Skeletal muscle tissue (tissue), 3 donors: ENCODE measurements at regions not wholly inside any gene's neighbourhood (a gene's known extent, or its start where the extent isn't known, plus 50 kb on each side); places are given as distances from the start of the nearest gene placed in this dataset.

Source experiments
- H3K27ac ChIP-seq: one replicate; pipeline ENCODE4 v1.7.0; 2013; ENCODE audit warnings: mild to moderate bottlenecking, low read depth, low read length, inconsistent platforms
- H3K27me3 ChIP-seq, 3 donors: one replicate each; pipeline ENCODE4 v1.7.0; 2013; ENCODE audit warnings: low read length in 3 of 3; ENCODE audit not compliant: control insufficient read depth in 3 of 3, insufficient read depth in 3 of 3
- H3K36me3 ChIP-seq, 3 donors: one replicate each; pipeline ENCODE4 v1.7.0; 2013; ENCODE audit warnings: low read length in 3 of 3; ENCODE audit not compliant: control insufficient read depth in 3 of 3, insufficient read depth in 3 of 3
- H3K4me1 ChIP-seq, 3 donors: one replicate each; pipeline ENCODE4 v1.7.0; 2013; ENCODE audit warnings: low read length in 3 of 3, mild to moderate bottlenecking in 3 of 3; ENCODE audit not compliant: control insufficient read depth in 3 of 3, insufficient read depth in 3 of 3
- H3K4me3 ChIP-seq, 3 donors: one replicate each; pipeline ENCODE4 v1.7.0; 2013; ENCODE audit warnings: low read length in 3 of 3
- H3K9ac ChIP-seq, 3 donors: one replicate each; pipeline ENCODE4 v1.7.0; 2013; ENCODE audit warnings: low read length in 3 of 3, mild to moderate bottlenecking in 3 of 3, moderate library complexity in 2 of 3, low read depth in 1 of 3
- H3K9me3 ChIP-seq, 3 donors: one replicate each; pipeline ENCODE4 v1.7.0; 2013; ENCODE audit warnings: low read length in 3 of 3; ENCODE audit not compliant: control insufficient read depth in 3 of 3
- donor health status: Osteomylitis.

- H3K36me3 ChIP-seq, result no peaks in the 10 kb centered on the region
- H3K4me1 ChIP-seq, result no peaks in the 10 kb centered on the region
- H3K9me3 ChIP-seq, result peaks cover 0 to 6% (median 0%) of the 10 kb centered on the region in 3 donors
- no peaks in the 10 kb centered on the region for H3K27me3 ChIP-seq
- no peak overlapping the region for H3K9ac ChIP-seq
- H3K4me3 ChIP-seq, result no peak overlapping the region
- no peak overlapping the region for H3K27ac ChIP-seq
These were observed 119.1 kb downstream of the TENT5A start for GRCh38 chr6:81633391-81633790.

GRCh38 chr6:81630719-81631118 is 121.8 kb downstream of the TENT5A start:
- Histone ChIP-seq H3K27me3 (no peaks in the 10 kb centered on the region), H3K4me3 (no peak overlapping the region), H3K9ac (no peak overlapping the region), H3K36me3 (no peaks in the 10 kb centered on the region), H3K4me1 (no peaks in the 10 kb centered on the region), H3K9me3 (peaks cover 0 to 6% (median 0%) of the 10 kb centered on the region in 3 donors), H3K27ac (no peak overlapping the region)

GRCh38 chr6:81625216-81625615 is 127.3 kb downstream of the TENT5A start:
- Histone ChIP-seq H3K4me1 (no peaks in the 10 kb centered on the region), H3K4me3 (no peak overlapping the region), H3K27ac (no peak overlapping the region), H3K9ac (no peak overlapping the region), H3K36me3 (no peaks in the 10 kb centered on the region), H3K27me3 (no peaks in the 10 kb centered on the region), H3K9me3 (peaks cover 0 to under 1% (median 0%) of the 10 kb centered on the region in 3 donors)

- Histone ChIP-seq H3K27me3 (no peaks in the 10 kb centered on the region), H3K9ac (no peak overlapping the region), H3K9me3 (no peaks in the 10 kb centered on the region), H3K4me1 (no peaks in the 10 kb centered on the region), H3K27ac (no peak overlapping the region), H3K36me3 (no peaks in the 10 kb centered on the region), H3K4me3 (no peak overlapping the region)
These were observed 128.0 kb downstream of the TENT5A start for GRCh38 chr6:81624453-81624852.

- Histone ChIP-seq H3K9me3 (no peaks in the 10 kb centered on the region), H3K9ac (no peak overlapping the region), H3K4me3 (no peak overlapping the region), H3K27ac (no peak overlapping the region), H3K36me3 (no peaks in the 10 kb centered on the region), H3K27me3 (no peaks in the 10 kb centered on the region), H3K4me1 (no peaks in the 10 kb centered on the region)
These were observed 129.2 kb downstream of the TENT5A start for GRCh38 chr6:81623106-81623759.

- H3K27ac ChIP-seq, result no peak overlapping the region
- H3K36me3 ChIP-seq, result no peaks in the 10 kb centered on the region
- H3K4me3 ChIP-seq, result no peak overlapping the region
- H3K9ac ChIP-seq, result no peak overlapping the region
- no peaks in the 10 kb centered on the region for H3K27me3 ChIP-seq
- no peaks in the 10 kb centered on the region for H3K9me3 ChIP-seq
- H3K4me1 ChIP-seq, result no peaks in the 10 kb centered on the region
These were observed 130.6 kb downstream of the TENT5A start for GRCh38 chr6:81621816-81622395.

GRCh38 chr6:81614292-81614691 is 138.2 kb downstream of the TENT5A start:
- H3K9me3 ChIP-seq, result no peaks in the 10 kb centered on the region
- no peak overlapping the region for H3K4me3 ChIP-seq
- no peaks in the 10 kb centered on the region for H3K36me3 ChIP-seq
- H3K27me3 ChIP-seq, result no peaks in the 10 kb centered on the region
- H3K9ac ChIP-seq, result no peak overlapping the region
- H3K27ac ChIP-seq, result peak overlapping the region; percentile 2
- no peaks in the 10 kb centered on the region for H3K4me1 ChIP-seq

- no peaks in the 10 kb centered on the region for H3K4me1 ChIP-seq
- H3K9ac ChIP-seq, result no peak overlapping the region
- no peak overlapping the region for H3K27ac ChIP-seq
- no peaks in the 10 kb centered on the region for H3K9me3 ChIP-seq
- no peaks in the 10 kb centered on the region for H3K36me3 ChIP-seq
- no peaks in the 10 kb centered on the region for H3K27me3 ChIP-seq
- no peak overlapping the region for H3K4me3 ChIP-seq
These were observed 138.9 kb downstream of the TENT5A start for GRCh38 chr6:81613606-81614005.

- no peaks in the 10 kb centered on the region for H3K9me3 ChIP-seq
- no peak overlapping the region for H3K27ac ChIP-seq
- H3K4me1 ChIP-seq, result no peaks in the 10 kb centered on the region
- no peak overlapping the region for H3K9ac ChIP-seq
- no peaks in the 10 kb centered on the region for H3K36me3 ChIP-seq
- no peak overlapping the region for H3K4me3 ChIP-seq
- no peaks in the 10 kb centered on the region for H3K27me3 ChIP-seq
These were observed 140.3 kb downstream of the TENT5A start for GRCh38 chr6:81612136-81612535.

GRCh38 chr6:81609736-81610135 is 142.7 kb downstream of the TENT5A start:
- Histone ChIP-seq H3K27ac (no peak overlapping the region), H3K27me3 (no peaks in the 10 kb centered on the region), H3K4me1 (no peaks in the 10 kb centered on the region), H3K9me3 (no peaks in the 10 kb centered on the region), H3K4me3 (no peak overlapping the region), H3K9ac (no peak overlapping the region), H3K36me3 (no peaks in the 10 kb centered on the region)
